ENCODE measurements at regions not wholly inside any gene's neighbourhood (a gene's known extent, or its start where the extent isn't known, plus 50 kb on each side); places are given as distances from the start of the nearest gene placed in this dataset.

DNA sequence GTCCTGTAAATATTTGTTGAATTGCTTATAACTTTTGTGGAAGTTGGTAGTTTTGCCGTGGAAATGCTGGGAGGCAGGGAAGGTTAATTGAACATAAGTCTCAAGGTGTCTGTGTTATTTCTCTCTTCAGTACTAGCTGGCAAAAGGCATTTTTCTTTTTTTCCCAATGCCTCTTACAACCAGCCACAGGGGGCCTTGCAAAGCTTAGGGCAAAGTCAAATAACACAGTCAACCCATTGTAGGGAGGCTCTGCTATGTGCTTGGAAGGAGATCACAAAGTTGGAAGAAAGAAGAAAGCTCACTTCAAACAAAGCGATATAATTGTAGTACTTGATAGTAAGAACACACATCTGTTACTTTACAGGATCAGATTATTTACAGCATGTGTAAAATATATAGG is 802.6 kb downstream of the PDHA2 start:
- TF ChIP-seq EZH2phosphoT487 (IDR thresholded peaks at IDR 0.05; ENCODE audit: borderline replicate concordance) = no peak
- TF ChIP-seq, protein P1, sequence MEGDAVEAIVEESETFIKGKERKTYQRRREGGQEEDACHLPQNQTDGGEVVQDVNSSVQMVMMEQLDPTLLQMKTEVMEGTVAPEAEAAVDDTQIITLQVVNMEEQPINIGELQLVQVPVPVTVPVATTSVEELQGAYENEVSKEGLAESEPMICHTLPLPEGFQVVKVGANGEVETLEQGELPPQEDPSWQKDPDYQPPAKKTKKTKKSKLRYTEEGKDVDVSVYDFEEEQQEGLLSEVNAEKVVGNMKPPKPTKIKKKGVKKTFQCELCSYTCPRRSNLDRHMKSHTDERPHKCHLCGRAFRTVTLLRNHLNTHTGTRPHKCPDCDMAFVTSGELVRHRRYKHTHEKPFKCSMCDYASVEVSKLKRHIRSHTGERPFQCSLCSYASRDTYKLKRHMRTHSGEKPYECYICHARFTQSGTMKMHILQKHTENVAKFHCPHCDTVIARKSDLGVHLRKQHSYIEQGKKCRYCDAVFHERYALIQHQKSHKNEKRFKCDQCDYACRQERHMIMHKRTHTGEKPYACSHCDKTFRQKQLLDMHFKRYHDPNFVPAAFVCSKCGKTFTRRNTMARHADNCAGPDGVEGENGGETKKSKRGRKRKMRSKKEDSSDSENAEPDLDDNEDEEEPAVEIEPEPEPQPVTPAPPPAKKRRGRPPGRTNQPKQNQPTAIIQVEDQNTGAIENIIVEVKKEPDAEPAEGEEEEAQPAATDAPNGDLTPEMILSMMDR (IDR thresholded peaks at IDR 0.05 in 2 of 3, conservative IDR thresholded peaks at IDR 0.05 in 1 of 3; ENCODE audit: borderline replicate concordance in 1 of 3, insufficient read depth in 1 of 3, low read depth in 2 of 3, low read length in 2 of 3) = no peak
- TF ChIP-seq, protein P2, sequence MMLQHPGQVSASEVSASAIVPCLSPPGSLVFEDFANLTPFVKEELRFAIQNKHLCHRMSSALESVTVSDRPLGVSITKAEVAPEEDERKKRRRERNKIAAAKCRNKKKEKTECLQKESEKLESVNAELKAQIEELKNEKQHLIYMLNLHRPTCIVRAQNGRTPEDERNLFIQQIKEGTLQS (IDR thresholded peaks at IDR 0.05) = no peak
- TF ChIP-seq, protein P3, sequence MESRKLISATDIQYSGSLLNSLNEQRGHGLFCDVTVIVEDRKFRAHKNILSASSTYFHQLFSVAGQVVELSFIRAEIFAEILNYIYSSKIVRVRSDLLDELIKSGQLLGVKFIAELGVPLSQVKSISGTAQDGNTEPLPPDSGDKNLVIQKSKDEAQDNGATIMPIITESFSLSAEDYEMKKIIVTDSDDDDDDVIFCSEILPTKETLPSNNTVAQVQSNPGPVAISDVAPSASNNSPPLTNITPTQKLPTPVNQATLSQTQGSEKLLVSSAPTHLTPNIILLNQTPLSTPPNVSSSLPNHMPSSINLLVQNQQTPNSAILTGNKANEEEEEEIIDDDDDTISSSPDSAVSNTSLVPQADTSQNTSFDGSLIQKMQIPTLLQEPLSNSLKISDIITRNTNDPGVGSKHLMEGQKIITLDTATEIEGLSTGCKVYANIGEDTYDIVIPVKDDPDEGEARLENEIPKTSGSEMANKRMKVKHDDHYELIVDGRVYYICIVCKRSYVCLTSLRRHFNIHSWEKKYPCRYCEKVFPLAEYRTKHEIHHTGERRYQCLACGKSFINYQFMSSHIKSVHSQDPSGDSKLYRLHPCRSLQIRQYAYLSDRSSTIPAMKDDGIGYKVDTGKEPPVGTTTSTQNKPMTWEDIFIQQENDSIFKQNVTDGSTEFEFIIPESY (IDR thresholded peaks at IDR 0.05; ENCODE audit: extremely low read depth, insufficient replicate concordance, low read length) = no peak
- TF ChIP-seq YY1 (IDR thresholded peaks at IDR 0.05; ENCODE audit: extremely low read depth, insufficient replicate concordance, low read depth, low read length) = no peak
- TF ChIP-seq ZNF274 (IDR thresholded peaks at IDR 0.05; ENCODE audit: low read depth, low read length) = no peak
- no peak for TF ChIP-seq POLR2AphosphoS5 (IDR thresholded peaks at IDR 0.05; ENCODE audit: low read depth, low read length)
- TF ChIP-seq EZH2 (IDR thresholded peaks at IDR 0.05) = no peak
- TF ChIP-seq, protein P4, sequence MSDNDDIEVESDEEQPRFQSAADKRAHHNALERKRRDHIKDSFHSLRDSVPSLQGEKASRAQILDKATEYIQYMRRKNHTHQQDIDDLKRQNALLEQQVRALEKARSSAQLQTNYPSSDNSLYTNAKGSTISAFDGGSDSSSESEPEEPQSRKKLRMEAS (IDR thresholded peaks at IDR 0.05) = no peak
- TF ChIP-seq POLR2A (IDR thresholded peaks at IDR 0.05; ENCODE audit: borderline replicate concordance, extremely low read depth, insufficient read depth, insufficient read length) = no peak
- TF ChIP-seq SIN3A (IDR thresholded peaks at IDR 0.05; ENCODE audit: low read depth) = no peak
- no peak for TF ChIP-seq RAD21 (IDR thresholded peaks at IDR 0.05; ENCODE audit: low read depth)
